ENCODE measurements at regions not wholly inside any gene's neighbourhood (a gene's known extent, or its start where the extent isn't known, plus 50 kb on each side); places are given as distances from the start of the nearest gene placed in this dataset.

DNA sequence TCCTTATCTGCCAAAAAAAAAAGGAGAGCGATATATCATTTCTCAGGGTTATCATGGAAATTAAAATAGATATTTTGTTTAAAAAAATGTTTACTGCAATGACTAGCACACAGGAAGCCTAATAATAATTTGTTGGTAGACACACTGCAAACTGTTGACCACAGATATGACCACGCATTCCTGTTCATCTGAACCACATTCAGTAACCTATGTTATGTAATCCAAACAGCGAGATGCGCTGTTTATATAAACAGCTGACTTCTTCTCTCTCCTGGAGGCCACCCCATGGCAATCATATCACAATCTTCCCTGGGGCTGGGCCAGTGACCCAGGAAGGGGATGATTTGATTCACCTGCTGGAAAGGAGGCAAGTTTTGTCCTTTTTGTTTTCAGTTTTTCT lies 129.3 kb upstream of the UST start:
- TF ChIP-seq, protein P1, sequence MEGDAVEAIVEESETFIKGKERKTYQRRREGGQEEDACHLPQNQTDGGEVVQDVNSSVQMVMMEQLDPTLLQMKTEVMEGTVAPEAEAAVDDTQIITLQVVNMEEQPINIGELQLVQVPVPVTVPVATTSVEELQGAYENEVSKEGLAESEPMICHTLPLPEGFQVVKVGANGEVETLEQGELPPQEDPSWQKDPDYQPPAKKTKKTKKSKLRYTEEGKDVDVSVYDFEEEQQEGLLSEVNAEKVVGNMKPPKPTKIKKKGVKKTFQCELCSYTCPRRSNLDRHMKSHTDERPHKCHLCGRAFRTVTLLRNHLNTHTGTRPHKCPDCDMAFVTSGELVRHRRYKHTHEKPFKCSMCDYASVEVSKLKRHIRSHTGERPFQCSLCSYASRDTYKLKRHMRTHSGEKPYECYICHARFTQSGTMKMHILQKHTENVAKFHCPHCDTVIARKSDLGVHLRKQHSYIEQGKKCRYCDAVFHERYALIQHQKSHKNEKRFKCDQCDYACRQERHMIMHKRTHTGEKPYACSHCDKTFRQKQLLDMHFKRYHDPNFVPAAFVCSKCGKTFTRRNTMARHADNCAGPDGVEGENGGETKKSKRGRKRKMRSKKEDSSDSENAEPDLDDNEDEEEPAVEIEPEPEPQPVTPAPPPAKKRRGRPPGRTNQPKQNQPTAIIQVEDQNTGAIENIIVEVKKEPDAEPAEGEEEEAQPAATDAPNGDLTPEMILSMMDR (IDR thresholded peaks at IDR 0.05), result no peak
- TF ChIP-seq POLR2A (IDR thresholded peaks at IDR 0.05), result no peak

Data from uterus (tissue), 2 donors.